ENCODE measurements at regions not wholly inside any gene's neighbourhood (a gene's known extent, or its start where the extent isn't known, plus 50 kb on each side); places are given as distances from the start of the nearest gene placed in this dataset.

- TF ChIP-seq CHD1 (IDR thresholded peaks at IDR 0.05; ENCODE audit: low read depth, low read length) (no peak), E2F6 (IDR thresholded peaks at IDR 0.05) (no peak), USF2 (IDR thresholded peaks at IDR 0.05; ENCODE audit: low read length) (no peak), TBP (IDR thresholded peaks at IDR 0.05; ENCODE audit: low read depth, low read length) (no peak)
These were observed 958.1 kb downstream of the KCNJ2 start (continued) for GRCh38 chr17:71127416-71127815.
